Epidermal melanocyte (primary cell): ENCODE measurements at regions not wholly inside any gene's neighbourhood (a gene's known extent, or its start where the extent isn't known, plus 50 kb on each side); places are given as distances from the start of the nearest gene placed in this dataset.
"Not testable (repeated sequence)": the region's sequence is repeated elsewhere in the genome, so short reads cannot be mapped to it uniquely, and the experiment has no call there.

Experiments used
- DNase-seq: peaks from one replicate; pipeline ENCODE4 v3.0.0; 2011; ENCODE audit warnings: low spot score; ENCODE audit not compliant: insufficient read length

GRCh38 chr1:120614931-120615639 lies 108.7 kb upstream of the NBPF26 start:
- not testable (repeated sequence) for DNase-seq

DNA sequence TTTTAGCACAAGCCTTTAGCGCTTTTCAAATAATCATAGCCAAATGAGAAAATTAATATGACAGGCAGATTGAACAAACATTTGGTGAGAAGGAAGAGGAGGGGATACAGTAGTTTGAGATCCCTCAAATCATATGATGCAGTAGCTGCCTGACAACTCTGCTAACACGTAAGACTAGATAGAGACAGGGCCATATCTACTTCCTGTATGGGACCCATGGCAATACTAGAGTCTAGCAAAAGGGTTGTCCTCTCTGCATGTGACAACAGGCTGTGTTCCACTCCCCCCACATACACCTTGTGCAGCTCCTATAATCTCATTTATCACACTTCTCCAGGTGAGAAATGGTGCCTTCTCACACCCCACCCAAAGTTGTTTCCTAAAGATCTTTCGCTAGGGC lies 106.3 kb upstream of the NBPF26 start:
- not testable (repeated sequence) for DNase-seq

DNA sequence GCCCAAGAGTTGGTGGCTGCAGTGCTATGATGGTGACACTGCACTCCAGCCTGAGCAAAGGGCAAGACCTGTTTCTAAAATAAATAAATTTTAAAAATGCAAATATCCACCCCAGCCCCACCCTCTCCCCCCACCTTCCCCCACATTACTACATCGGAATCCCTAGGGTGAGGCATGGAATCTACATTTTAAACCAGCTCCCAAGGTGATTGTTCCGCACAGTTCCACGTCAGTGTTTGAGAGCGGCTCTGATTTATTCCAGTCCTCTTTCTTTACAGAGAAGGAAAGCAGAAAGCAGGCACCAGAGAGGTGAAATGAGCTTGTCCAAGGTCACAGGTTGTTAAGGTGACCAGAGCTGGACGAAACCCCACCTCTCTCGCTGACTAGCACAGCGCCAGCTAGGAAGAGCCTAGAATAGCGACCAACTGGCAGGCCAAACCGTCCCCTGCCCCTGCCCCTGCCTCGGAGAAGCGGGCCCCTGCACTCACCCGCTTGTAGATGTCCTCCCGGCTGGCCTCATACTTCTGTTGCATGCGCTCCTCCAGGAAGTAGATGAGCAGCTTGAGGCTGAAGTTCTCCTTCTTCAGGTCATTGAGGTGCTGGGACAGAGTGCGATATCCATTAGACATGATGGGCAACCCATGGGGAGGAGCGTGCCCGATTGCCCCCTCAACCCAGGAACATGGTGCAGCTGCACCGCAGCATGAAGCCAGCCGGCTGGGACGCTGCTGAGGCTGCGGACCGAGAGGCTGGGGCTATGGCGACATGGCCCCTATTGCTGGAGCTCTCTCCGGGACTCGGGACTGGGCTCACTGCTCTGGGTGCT lies 103.7 kb upstream of the NBPF26 start:
- DNase-seq: not testable (repeated sequence)

DNA sequence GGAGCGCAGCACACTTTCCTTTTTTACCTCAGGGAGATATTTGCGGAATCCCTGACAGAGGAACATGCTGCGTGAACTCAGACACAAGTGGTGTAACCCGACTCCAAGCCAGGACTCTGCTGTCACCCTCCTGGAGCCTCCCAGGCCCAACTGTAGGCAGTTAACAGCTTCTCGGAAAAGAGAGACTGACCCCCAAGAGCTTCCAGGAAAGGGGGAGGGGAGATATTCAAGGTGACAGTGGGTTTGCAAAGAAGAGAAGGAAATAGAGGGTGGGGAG lies 103.1 kb upstream of the NBPF26 start:
- not testable (repeated sequence) for DNase-seq

DNA sequence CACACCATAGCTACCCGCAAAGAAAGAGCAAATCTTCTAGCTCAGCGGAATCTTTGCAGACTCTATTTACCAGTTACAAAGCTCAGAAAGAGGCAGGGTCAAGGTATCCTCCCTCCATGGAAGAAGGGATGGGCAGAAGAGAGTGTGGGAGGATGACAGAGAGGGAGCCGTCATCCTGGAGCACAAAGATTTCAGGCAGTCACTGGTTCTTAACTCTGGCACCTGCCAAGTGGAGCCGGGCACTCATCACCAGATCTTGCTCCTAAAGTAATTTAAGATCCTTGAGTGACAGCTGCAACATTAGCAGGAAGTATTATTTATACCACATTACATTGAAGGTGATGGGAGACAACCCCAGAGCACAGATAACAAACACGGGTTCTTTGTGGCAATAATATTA lies 102.5 kb upstream of the NBPF26 start:
- not testable (repeated sequence) for DNase-seq

DNA sequence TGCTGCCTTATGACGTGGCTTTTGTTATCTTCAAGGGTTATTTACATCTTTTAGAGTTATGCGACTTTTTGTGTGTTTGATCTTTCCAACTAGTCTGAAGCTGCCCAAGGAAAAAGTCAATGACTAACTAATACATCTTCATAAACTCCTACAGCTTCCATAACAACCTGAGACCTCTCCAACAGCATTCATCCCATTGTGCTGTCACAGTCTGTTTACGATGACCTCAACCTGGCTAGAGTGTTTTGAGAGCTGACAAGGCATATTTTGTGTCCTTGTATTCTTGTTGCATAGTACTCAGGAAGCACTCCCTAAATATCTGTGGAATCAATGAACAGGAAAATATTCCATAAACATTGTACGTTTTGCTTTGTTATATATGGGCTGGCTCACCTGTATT lies 100.2 kb upstream of the NBPF26 start:
- not testable (repeated sequence) for DNase-seq

GRCh38 chr1:120624565-120625064 lies 99.1 kb upstream of the NBPF26 start:
- not testable (repeated sequence) for DNase-seq

GRCh38 chr1:120629832-120630455 lies 93.8 kb upstream of the NBPF26 start:
- not testable (repeated sequence) for DNase-seq

DNA sequence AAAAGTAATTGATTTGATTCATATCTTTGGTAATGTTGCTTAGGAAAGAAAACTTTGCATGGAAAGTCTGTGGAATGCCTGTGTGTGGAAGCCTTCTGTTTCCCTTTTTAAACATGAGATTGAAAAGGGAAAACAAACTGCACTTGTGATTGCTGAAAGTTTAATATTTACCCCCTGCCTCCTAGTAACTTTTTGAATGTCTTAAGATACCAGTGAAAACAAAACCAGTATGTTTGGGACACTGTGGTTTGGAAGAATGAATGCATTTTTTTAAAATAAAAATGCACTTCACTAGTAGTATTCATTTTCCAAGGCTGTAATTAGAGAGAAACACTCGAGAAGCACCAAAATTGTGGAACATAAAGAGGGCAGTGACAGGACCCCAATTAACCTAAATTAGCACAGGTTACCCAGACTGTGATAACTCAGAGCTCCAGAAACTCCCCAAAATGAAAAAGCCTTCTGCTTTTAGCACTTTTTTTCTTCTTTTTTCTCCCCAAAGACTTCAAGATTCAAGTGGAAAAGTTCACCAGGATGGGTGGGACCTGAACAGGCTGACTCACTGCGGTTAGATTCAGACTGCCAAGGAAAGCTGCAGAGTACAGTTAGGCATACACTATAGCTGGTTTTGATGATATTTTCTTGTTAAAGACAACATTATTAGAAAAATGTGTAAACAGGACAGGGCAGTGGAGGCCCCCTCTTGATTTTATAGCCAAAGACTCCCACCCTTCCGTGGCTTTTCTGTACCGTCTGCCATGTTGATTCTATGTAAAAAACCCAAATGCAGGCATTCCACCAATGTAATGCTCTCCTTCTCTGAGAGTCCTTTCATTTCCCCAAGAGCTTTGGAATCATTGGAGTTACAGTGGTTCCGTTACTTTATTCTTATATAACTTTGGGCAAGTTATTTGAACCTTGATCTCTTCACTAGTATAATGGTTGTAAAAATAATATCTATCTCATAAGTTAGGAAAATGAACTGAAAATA lies 88.6 kb upstream of the NBPF26 start:
- DNase-seq: not testable (repeated sequence)

DNA sequence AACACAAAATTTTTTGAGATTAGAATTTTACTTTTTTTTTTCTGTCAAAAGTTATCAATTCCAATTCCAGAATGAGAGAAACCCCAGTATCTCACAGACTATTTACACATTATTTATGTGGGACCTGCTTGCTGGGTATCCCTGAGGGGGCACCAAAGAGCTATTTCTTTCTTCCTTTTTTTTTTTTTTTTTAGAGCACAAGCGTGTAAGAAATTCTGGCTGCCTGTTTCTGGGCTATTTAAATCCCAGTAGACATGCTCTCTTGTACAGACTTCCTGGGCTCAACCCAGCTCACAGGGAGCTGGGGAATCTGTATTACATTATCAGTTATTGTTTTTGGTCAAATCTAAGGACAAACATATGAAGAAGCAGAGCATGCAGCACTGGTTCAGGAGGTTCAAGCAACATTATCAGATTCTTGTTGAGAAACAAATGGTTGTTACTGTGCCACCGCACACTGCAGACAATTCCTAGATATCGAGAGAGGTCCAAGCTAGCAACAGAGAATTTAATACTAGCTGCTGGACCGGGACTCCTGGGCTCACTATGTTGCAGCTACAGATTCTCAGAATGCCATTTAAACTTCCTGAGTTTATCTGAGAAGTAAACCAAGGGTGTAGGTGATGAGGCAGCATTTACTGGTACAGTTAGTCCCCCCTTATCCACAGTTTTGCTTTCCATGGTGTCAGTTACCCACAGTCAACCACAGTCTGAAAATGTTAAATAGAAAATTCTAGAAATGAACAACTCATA lies 83.3 kb upstream of the NBPF26 start:
- DNase-seq: not testable (repeated sequence)

DNA sequence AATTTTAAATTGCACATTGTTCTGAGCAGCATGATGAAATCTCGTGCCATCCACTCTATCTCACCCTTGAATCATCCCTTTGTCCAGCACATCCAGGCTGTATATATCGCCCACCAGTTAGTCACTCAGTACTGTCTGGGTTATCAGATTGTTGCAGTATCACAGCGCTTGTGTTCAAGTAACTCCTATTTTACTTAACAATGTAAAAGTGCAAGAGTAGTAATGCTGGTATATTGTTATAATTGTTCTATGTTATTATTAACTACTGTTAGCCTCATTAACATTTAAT lies 82.8 kb upstream of the NBPF26 start:
- not testable (repeated sequence) for DNase-seq

DNA sequence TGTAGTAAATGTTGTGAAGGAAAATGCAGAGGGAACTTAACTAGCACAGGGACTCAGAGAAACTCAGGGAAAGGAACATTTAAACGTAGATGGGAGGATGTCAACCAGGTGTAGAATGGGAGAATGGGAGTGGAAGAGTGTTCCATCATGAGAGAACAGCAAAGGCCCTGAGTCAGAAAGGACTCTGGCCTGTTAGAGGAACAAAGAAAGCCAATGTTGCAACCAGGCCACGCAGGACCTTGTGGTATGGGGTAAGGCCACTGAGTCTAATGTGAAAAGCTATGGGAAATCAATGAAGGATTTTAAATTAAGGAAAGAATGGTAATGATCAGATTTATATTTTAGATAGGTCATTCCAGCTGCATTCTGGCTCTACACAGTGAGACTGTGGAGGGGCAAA lies 76.6 kb upstream of the NBPF26 start:
- DNase-seq: not testable (repeated sequence)

GRCh38 chr1:120648915-120649623 lies 74.7 kb upstream of the NBPF26 start:
- not testable (repeated sequence) for DNase-seq

GRCh38 chr1:120649730-120650129 lies 74.0 kb upstream of the NBPF26 start:
- not testable (repeated sequence) for DNase-seq

DNA sequence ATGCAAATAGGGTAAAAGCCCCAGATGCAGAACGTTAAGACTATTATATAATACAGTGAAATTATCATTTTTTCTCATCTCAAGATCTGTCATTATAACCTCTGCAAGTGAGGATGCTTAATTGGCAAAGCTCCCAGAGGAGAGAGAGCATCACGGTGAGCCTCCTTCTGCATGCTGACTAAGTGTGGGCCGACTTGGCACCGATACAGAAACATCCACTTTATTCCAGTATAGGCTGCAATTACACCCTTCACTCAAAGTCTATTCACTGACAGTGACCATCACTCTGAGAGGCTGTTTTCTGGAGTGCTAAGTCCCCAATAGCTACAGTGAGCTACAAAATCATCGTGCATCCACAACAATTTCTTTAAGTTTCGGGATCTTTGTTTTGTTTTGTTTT lies 69.6 kb upstream of the NBPF26 start:
- DNase-seq: not testable (repeated sequence)

DNA sequence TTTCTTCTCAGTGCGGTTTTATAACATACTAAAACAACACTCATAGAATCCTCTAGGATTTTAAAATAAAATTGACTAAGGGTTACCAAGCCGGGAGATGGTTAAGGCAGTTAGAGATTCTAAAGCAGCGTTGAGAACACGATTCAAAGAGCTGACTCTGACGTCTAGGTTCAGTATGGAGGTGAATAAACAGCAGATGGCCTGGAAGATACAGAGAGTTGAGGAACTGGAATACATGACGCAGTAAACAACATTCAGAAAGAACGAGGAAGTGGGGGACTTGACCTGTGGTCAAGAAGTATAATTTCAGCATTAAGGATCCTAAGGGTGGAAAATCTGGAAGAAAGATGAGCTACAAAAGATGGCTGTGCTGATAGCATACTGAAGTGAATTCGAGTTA lies 68.4 kb upstream of the NBPF26 start:
- DNase-seq: not testable (repeated sequence)

DNA sequence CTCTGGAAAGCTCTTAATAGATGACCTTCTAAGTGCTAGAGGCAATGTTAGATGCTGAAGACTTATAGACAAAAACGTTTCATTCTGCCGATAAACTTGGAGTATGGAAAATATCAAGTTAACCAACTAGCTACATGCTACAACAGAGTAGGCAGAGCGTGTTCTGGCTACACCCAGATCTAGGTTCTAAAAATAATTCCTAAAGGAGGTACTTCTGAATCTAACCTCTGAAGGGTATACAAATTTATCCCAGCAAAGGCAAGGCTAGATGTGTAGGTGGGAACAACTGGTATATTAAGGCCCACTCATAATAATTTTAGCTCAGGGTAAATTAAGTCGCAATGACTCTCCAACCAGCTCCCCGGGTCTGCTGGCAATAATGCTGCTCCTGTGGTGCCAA lies 67.6 kb upstream of the NBPF26 start:
- not testable (repeated sequence) for DNase-seq

DNA sequence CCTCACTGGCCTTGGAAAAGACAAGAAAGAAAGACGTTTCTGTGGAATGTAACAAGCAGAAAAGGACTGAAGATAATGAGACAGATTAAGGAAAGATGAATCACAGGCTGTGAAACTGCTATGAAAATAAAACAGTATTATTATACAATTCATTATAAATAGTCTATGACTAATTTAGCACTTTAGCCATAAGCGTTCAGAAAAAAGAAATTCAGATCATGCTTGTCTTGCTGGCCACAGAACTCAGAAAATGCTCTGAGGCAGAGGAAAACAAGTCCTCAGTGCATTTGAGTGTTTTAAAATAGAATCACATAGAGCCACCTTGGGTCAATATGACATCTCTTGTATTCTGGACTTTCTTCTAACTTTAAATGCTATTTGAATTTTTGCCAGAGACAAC lies 65.9 kb upstream of the NBPF26 start:
- not testable (repeated sequence) for DNase-seq

DNA sequence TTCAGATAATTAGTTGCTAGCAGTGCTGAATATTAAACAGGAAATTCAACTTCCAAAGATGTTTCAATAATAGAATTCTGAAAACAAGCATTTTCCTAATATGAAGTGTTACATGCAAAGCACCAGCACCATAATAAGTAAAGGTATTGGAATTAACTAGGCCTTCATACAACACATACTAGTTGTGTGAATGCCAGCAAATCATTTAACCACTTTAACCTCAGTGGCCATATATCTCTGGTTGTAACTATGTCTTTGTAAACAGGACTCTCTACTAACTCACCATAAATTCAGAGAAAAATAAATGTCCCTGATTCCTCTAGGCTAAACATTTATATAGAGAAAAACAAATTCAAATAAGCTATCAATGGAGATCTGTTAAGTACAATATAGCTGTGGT lies 65.1 kb upstream of the NBPF26 start:
- DNase-seq: not testable (repeated sequence)

DNA sequence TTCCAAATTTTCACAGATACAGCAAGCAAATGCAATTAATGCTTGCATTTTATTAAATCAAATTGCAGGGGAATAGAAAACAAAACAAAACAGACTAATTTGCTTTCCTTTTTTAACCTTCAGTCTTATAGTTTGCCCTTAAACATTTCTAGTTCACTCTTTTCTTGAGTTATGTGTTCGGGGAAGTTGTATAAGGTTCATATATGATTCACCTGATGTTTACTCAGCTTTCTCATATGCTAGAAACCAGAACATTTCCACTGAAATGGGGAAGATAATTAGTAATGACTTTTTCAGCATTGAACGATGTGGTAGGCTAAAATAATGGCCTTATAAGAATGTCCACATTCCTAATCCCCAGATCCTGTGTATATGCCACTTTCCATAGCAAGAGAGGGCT lies 64.6 kb upstream of the NBPF26 start:
- DNase-seq: not testable (repeated sequence)
